ENCODE measurements at regions not wholly inside any gene's neighbourhood (a gene's known extent, or its start where the extent isn't known, plus 50 kb on each side); places are given as distances from the start of the nearest gene placed in this dataset.
"Not testable (repeated sequence)": the region's sequence is repeated elsewhere in the genome, so short reads cannot be mapped to it uniquely, and the experiment has no call there.

DNA sequence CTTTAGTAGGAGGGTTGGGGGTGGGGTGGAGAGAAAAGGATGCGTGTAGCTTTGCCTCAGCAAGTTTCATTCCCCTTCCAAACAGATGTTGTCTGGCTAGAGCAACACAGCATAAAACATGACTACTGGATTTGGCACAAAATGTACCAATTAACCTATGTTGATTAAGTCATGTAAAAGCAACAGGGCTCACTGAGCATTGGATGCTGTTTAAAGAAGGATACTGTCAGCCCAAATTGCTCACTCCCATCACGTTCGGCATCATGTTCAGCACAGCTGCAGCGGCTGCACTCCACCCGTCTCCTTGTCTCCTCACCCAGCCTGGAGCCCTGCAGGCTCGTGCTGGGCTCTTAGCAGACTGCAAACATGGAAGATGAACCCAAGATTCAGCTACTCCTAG is 77.5 kb downstream of the DLEU7 start:
- no peak overlapping the region for H3K4me3 Mint-ChIP-seq
- no peak for ATAC-seq
- CTCF ChIA-PET, result no interaction called here
- H3K27ac Mint-ChIP-seq, result no peak overlapping the region
- H3K9me3 Mint-ChIP-seq (ENCODE audit: low read depth), result peaks cover 4% of the 10 kb centered on the region
- no peaks in the 10 kb centered on the region for H3K36me3 Mint-ChIP-seq (ENCODE audit: low read depth)
- intact Hi-C loops (cut with DNase I, micrococcal nuclease), result no loop called here
- DNase-seq, result no peak
- peaks cover 2% of the 10 kb centered on the region for H3K4me1 Mint-ChIP-seq
- peaks cover 2% of the 10 kb centered on the region for H3K27me3 Mint-ChIP-seq
- POLR2A ChIA-PET, result no interaction called here

DNA sequence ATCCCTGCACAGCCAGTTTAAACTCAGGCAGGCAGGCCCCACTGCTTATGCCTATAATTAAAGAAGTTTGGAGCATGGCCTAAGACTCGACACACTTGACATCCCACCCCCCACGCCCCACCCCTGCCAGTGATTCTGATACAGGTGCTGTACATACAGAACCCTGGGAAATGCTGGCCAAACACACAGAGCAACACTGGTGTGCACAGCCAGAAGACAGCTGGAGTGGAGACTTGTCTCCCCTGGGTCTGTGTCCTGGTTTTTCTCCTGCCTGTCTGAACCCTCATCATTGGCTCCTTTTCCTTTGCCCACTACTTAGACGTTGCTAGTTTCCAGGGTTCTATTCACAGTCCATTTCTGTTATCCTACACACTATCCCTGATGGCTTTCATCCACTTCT is 76.8 kb downstream of the DLEU7 start:
- POLR2A ChIA-PET, result no interaction called here
- H3K9me3 Mint-ChIP-seq (ENCODE audit: low read depth), result peaks cover 4% of the 10 kb centered on the region
- H3K4me1 Mint-ChIP-seq, result no peaks in the 10 kb centered on the region
- no peak overlapping the region for H3K4me3 Mint-ChIP-seq
- no peak overlapping the region for H3K27ac Mint-ChIP-seq
- no peaks in the 10 kb centered on the region for H3K36me3 Mint-ChIP-seq (ENCODE audit: low read depth)
- intact Hi-C loops (cut with DNase I, micrococcal nuclease), result no loop called here
- DNase-seq (no peak), ATAC-seq (no peak)
- CTCF ChIA-PET, result no interaction called here
- no peaks in the 10 kb centered on the region for H3K27me3 Mint-ChIP-seq

DNA sequence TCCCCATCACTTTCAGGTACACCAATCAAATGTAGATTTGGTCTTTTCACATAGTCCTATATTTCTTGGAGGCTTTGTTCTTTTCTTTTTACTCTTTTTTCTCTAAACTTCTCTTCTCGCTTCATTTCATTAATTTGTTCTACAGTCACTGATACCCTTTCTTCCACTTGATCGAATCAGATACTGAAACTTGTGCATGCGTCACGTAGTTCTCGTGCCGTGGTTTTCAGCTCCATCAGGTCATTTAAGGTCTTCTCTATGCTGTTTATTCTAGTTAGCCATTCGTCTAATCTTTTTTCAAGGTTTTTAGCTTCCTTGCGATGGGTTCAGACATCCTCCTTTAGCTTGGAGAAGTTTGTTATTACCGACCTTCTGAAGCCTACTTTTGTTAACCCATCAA is 70.6 kb downstream of the DLEU7 start:
- CTCF ChIA-PET; H3K27me3 Mint-ChIP-seq; intact Hi-C loops (cut with DNase I, micrococcal nuclease); H3K4me1 Mint-ChIP-seq; H3K4me3 Mint-ChIP-seq; DNase-seq; ATAC-seq; POLR2A ChIA-PET; H3K27ac Mint-ChIP-seq; H3K36me3 Mint-ChIP-seq (ENCODE audit: low read depth): not testable (repeated sequence)
- peaks cover 13% of the 10 kb centered on the region for H3K9me3 Mint-ChIP-seq (ENCODE audit: low read depth)

All from activated CD4-positive, alpha-beta T cell treated with anti-CD3 and anti-CD28 coated beads for 36 hours (primary cell).